Fibroblast of skin of right quadriceps (primary cell): ENCODE measurements at regions not wholly inside any gene's neighbourhood (a gene's known extent, or its start where the extent isn't known, plus 50 kb on each side); places are given as distances from the start of the nearest gene placed in this dataset.
"Not testable (repeated sequence)": the region's sequence is repeated elsewhere in the genome, so short reads cannot be mapped to it uniquely, and the experiment has no call there.

Source experiments
- DNase-seq: peaks from one replicate; pipeline ENCODE4 v3.0.0-alpha.2; 2013

DNA sequence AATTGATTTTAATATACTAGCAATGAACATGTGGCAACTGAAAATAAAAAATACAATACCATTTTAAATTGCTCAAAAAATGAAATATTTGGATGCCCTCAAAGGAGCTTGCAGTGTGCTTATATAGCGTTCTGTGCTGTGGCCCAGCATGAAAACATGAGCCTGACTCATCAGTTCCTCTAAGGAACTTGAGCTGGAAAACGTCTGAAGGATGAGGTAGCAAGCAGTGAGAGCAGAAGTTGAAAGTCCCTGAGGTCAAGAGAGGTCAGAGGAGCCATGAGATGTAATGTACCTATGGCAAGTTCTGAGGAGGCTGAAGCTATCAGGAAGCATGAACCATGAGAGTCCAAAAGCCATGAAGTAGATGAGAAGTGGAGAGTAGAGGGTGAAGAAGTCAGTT, 59.7 kb downstream of the HMGB3 start:
- no peak for DNase-seq

DNA sequence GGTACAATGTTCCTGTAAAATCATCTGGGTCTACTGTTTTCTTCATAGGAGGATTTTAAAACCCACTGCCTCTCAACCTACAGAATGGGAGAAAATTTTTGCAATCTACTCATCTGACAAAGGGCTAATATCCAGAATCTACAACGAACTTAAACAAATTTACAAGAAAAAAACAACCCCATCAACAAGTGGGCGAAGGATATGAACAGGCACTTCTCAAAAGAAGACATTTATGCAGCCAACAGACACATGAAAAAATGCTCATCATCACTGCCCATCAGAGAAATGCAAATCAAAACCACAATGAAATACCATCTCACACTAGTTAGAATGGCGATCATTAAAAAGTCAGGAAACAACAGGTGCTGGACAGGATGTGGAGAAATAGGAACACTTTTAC, 83.2 kb downstream of the HMGB3 start:
- DNase-seq = not testable (repeated sequence)

DNA sequence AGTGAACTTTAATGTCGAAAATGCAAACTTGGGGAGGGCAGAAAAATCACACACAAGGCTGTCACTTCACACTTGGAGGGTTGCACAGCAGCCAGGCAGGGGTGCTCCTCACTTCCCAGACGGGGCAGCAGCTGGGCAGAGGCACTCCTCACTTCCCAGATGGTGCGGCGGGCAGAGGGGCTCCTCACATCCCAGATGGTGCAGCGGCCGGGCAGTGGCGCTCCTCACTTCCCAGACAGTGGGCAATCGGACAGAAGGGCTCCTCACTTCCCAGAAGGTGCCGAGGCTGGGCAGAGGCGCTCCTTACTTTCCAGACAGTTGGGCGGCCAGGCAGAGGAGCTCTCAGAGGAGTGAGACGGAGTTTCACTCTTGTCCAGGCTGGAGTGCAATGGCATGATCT, 90.6 kb downstream of the HMGB3 start:
- DNase-seq = no peak

DNA sequence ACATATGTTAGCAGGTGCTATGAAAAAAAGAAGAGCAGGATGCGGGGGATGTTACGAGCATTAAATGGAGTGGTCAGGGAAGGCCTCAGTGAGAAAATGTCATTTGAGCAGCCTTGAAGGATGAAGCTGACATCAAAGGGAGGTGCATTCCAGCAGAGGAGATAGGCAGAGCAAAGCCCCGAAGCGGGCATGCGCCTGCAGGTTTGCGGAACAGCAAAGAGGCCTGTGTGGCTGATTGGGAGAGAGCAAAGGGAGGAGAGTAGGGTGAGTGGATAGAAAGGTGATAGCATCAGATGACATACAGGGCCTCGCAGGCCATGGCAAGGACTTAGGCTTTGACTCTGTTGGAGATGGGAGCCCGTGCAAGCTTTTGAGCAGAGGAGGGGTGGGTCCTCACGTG, 95.4 kb upstream of the GPR50 start:
- no peak for DNase-seq

DNA sequence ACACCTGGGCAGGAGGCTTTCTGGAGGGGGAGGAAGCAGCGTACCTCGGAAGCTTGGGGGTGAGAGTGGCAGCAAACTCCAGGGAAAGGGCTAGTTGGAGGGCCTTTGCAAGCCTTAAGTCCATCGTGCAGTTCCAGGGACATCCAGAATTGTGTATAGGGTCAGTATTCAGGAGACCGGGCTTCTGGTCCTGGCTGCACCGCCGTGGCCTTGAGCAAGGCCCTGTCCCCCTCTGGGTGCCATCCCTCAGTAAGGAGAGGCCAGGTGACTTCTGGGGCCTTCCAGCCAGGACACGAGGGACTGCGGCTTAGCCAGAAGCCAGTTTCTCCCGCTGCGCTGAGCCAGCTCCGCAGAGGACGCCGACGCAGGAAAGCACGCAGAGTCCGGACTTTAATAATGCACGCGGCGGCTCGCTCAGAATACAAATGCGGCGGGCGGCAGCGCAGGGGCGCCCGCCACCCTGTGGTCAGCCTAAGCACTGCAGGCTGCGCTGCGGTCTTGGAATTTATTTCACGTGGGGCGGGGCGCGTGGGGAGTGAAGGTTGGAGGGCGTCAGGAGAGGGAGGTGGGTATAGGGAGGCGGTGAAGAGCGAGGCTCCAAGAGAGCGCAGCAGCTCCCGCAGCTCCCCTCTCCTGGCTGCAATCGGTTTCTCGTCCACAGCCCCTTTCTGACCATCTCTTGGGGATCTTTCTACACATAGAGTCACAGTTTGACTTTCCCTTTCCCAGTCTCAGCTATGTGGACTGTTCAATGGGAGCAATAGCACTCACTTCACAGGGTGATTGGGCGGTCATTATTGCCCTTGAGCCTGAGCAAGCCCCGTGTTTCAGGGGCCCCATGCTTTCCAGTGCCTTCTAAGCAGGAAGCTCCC, 94.1 kb upstream of the GPR50 start:
- DNase-seq = peak; percentile 33

DNA sequence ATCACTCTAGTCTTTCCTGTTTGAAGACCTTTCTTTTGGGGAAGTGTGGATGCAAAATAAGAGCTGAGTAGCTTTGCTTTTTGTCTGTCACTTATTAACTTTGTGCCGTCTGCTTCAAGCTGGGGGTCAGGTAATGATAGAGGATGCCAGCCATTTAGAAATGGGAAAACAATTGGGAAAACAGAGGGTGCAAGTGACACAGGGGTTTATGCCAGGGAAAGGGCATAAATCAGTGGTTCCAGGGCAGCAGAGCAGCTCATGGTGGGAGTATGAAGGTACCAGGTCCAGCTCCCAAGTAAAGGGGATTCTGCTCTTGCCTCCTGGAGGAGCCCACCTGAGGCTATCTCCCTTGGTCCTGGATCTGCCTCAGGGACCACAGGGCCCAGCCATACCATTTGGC, 91.9 kb upstream of the GPR50 start:
- no peak for DNase-seq

DNA sequence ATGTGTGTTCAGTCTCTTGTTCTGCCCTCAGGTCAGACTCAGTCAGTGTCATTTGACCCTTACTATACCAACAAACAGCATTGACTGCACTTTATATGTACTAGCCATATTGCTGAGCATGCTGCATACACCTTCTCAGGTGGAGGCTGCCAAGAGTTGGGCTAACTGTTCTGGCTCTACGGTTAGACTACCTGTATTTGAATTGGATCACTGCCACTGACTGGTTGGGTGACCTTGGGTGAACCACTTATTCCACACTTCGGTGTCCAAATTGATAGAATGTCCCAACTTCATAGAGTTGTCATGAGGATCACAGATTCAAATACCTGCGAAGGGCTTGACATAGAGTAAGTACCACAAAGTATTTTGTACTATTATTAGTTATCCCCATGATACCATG, 91.2 kb upstream of the GPR50 start:
- no peak for DNase-seq

DNA sequence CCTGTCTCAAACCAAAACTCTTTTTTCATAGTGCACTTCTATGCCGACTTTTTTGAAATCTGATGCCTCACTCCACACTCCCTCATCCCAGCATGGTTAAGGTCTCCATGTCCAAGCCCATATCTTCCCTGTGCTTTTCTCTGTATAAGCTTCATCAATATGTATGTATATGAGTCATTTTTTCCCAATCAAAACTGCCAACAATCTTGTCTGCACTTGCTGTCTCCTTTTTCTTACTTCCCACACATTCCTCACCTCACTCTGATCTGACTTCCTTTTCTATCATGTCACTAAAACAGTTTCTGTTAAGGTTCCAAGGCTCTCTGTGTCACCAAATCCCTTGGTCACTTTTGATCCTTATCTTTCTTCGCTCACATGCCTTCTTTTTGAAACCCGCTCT, 88.2 kb upstream of the GPR50 start:
- DNase-seq = no peak

DNA sequence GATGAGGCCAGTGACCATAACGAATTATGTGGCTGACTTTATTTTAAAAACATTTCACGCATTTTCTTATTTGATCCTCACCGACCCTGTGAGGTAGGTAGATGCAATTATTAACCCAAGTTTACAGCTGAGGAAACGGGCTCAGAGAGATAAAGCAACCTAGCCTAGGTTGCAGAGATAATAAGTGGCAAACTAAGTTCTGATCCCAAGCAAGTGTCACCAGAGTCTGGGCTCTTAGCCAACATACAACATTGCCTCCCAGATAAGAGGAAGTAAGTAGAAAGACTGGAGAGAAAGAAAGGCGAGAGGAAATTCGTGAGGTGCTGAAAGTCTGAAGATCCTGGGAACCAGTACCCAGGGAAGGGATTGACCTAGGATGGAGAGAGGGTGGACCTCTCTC, 77.4 kb upstream of the GPR50 start:
- no peak for DNase-seq

DNA sequence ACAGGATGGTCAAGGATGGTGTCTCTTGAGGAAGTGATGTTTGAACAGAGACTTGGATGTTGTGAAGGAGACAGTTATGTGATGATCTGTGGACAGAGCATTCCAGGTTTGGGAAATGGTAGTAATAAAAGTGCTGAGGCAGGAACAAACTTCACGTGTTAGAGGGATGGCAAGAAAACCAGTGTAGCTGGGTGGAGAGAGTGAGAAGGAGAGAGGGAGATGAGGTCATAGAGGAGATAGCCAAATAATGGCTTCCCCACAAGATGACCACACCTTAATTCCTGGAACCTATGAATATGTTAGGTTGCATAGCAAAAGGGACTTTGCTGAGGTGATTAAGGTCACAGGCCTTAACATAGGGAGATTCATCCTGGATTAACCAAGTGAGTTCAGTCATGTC, 75.6 kb upstream of the GPR50 start:
- no peak for DNase-seq

DNA sequence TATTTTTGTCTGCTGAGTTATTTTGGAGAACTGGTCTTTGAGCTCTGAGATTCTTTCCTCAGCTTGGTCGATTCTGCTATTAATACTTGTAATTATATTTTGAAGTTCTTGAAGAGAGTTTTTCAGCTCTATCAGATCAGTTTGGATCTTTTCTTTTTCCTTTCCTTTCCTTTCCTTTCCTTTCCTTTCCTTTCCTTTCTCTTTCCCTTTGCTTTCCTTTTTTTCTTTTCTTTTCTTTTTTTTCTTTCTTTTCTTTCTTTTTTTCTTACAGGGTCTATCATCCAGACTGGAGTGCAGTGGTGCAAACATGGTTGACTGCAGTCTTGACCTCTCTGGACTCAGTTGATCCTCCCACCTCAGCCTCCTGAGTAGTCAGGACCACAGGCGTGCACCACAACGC, 63.2 kb upstream of the GPR50 start:
- DNase-seq = not testable (repeated sequence)
